ENCODE measurements at regions not wholly inside any gene's neighbourhood (a gene's known extent, or its start where the extent isn't known, plus 50 kb on each side); places are given as distances from the start of the nearest gene placed in this dataset.
"Not testable (repeated sequence)": the region's sequence is repeated elsewhere in the genome, so short reads cannot be mapped to it uniquely, and the experiment has no call there.

DNA sequence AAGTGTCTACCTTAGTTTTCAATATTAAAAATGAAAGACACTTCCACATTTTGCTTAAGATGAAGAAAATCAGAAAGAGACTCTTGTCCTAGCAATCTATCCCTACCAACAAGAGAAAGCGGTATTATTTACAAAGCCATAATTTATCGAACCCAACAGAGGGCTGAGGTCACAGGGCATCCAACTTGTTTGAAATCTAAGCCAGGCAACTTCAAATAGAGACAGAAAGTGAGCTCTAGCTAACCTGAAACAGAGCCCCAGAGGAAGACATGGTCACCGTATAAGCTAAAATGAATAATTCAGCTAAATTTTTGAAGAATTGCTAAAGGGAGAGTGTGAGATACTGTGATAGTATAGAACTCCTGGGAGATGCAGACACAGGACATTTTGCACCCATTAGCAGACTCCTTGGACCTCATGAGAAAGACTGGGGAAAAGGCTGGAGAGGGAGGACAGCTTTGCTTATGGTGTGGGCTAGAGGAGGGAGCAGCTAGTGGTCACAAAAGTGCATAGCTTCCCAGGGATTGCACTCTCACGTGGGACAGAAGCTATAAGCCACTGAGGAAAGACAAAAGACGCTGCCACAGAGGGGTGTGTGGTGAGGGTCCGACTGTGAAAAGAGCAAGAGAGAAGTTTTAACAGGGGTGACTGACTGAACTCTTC is 624.2 kb upstream of the GRIN3A start:
- no peak for DNase-seq (ENCODE audit: low read depth)

DNA sequence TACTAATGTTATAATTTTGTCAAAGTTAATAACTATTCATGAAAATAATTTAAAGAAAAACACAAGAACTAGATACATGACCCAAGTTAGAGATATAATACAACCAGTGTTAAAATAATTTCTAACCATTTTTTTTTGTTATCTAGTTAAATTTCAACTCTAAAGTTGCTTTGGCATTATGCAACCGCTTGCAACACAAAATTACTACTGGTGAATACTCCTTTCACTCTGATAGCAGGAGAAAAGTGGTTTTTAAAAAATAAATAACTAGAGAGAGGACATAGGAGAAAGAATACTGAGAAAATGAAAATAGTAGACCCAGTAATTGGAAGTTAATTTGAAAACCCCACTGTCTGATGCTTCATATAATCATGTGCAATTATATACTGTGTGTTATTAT is 622.4 kb upstream of the GRIN3A start:
- DNase-seq (ENCODE audit: low read depth) = no peak

DNA sequence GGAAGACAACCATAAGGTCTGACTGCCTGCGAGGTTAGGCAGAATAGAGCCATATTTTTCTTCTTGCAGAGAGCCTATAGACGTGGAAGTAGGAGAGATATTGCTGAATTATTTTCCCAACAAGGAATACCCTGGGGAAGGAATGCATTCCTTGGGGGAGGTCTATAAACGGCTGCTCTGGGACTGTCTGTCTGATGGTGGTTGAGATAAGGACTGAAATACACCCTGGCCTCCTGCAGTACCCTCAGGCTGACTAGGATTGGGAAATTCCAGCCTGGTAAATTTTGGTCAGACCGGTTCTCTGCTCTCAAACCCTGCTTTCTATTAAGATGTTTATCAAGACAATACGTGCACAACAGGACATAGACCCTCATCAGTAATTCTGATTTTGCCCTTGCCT is 617.5 kb upstream of the GRIN3A start:
- no peak for DNase-seq (ENCODE audit: low read depth)

DNA sequence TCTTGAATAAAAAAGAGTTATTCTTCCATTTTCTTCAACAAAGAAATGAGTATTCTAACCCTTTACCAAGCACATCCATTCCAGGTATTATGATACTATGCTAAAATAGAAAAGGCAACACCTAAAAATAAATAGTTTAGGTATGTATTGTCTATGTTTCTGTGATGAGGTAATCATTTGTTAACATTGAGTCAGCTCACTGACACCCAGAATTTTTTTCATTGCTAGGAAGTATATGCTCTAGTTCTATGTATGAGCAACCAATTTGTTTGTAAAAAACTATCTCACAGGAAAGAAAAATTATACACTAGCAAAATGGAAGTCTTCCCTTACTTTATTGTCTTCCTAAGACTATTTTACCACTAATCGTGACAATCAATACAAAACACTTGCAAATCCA is 615.6 kb upstream of the GRIN3A start:
- no peak for DNase-seq (ENCODE audit: low read depth)

DNA sequence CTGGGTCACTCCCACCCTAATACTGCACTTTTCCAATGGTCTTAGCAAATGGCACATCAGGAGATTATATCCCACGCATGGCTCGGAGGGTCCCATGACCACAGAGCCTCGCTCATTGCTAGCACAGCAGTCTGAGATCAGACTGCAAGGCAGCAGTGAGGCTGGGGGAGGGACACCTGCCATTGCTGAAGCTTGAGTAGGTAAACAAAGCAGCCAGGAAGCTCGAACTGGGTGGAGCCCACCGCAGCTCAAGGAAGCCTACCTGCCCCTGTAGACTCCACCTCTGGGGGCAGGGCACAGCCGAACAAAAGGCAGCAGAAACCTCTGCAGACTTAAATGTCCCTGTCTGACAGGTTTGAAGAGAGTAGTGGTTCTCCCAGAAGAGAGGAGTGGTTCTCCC is 599.0 kb upstream of the GRIN3A start:
- not testable (repeated sequence) for DNase-seq (ENCODE audit: low read depth)

DNA sequence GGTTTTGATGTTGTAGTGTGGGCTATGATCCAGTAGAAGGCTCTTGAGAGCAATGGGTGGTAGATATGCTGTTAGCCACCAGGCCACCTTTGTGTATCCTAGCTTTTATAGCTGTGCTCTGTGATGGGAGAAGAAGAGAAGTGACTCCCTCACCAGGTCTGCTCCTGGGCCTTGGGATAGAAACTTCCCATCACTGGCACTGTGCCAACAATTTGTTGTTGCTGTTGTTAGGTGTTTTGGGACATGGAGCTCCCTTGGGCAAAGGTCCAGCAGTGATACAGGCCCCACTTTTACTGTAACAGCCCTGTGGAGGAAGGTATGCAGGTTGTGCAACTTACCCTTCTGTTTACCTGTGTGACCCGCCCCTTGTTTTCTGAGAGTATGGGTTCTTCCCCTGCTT is 570.9 kb upstream of the GRIN3A start:
- DNase-seq (ENCODE audit: low read depth) = no peak

DNA sequence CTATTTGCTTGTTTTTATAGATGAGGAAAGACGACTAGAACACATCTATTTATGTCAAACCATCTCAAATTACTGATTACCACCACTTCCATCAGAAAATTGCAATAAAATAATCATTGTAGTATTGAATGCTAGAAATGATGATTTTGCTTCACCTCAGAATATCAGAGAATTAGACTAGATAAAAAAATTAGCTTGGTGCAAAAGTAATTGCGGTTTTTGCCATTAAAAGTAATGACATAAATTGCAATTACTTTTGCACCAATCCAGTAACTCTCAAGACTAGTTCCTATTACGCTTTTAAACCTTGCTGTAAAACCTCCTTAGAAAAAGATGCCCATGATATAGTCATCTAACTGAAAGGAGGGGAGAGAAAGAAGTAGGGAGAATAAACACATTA is 556.7 kb upstream of the GRIN3A start:
- DNase-seq (ENCODE audit: low read depth) = no peak

DNA sequence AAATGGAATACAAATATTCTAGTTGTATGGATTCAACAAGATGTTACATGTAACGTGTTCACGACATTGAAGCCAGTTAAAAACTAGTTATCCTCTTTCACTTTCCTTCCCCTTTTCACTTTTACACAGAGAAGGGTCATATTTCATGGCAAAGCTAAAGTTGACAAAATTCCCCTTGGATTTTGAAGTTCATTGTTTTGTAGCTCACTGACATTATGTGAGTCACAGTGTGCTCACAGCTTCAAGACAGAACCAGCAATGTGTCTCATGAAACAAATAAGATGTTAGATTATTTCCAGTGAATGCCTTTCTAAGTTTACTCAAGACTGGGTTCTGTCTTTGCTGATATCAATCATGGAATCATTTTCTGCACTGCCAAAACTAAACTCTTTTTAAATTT is 535.5 kb upstream of the GRIN3A start:
- no peak for DNase-seq (ENCODE audit: low read depth)

DNA sequence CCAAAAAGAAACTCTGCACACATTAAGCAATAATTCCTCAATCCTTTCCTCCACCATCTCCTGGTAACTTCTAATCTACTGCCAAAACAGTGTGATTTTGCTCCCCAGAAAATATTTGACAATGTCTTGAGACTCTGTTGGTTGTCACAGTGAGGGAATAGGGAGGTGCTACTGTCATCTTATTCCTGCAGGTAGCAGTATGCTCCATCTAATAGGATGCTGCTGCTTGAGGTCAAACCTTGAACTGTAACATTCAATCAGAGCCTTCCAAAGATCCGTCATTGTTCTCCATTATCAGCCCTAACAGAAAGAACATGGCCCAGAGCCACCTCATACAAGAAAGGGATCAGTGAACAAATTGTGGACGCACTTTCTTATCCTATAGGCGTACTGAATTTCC is 514.7 kb upstream of the GRIN3A start:
- no peak for DNase-seq (ENCODE audit: low read depth)

DNA sequence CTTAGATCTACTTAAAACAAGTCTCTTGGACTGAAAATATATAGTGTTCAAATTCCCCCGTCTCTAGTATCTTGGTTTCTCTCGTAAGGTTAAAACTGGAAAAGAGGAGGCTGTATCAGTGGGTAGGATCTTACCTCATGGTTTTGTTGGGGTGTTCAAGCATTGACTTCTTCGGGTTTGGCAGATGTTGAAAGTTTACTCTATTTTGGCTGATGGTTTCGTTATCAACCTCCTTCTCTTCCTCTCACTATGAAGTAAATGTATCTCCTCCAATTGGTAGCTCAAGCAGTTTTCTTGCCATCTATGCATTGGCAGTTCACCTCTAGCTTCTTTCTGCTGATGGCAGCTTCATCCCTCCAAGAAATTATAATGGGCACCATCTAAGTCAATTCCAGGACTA is 506.5 kb upstream of the GRIN3A start:
- no peak for DNase-seq (ENCODE audit: low read depth)

DNA sequence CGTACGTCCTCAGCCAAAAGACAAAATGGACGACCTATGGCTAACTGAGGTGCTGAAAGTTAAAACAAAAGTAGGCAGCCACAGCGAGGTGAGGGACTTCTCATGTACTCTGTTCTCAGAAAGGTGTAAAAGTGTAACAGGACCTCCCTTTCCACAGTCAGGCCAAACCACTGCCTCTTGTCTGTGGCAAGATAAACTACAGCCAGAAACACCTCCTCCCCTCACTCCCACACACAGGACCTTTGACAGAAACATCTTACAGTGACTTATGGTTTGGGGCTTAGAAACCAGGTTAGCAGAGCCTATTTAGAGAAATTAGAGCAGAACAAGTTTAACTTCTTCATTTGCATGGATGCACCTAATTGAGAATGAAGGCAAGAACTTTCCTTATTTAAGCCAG is 499.1 kb upstream of the GRIN3A start:
- no peak for DNase-seq (ENCODE audit: low read depth)

DNA sequence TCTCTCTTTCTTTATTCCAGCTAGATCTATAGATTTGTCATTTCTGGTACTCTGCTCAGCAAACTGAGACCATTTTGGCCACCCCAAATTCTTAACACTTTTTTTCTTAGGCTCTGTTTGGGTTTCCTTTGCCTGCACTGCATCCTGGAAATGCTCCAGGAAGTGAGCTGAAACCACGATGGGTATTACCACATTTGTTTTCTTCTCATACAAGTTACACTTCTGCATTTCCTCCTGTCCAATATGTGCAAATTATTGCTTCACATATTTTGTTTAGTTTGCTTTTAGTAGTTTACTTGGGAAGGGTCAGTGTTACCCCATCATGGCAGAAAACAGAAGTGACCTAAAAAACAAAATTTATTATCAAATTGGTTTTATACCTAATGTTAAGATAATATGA is 498.6 kb upstream of the GRIN3A start:
- DNase-seq (ENCODE audit: low read depth) = no peak

DNA sequence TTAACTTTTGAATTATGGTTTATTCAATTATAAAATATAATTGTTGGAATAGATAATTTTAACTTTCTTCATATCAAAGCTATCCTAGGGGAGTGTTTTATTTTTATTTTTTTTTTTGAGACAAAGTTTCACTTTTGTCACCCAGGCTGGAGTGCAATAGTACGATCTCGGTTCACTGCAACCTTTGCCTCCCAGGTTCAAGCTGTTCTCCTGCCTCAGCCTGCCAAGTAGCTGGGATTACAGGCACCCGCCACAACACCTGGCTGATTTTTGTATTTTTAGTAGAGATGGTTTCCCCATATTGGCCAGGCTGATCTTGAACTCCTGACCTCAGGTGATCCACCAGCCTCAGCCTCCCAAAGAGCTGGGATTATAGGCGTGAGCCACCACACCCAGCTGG is 489.0 kb upstream of the GRIN3A start:
- DNase-seq (ENCODE audit: low read depth) = not testable (repeated sequence)

DNA sequence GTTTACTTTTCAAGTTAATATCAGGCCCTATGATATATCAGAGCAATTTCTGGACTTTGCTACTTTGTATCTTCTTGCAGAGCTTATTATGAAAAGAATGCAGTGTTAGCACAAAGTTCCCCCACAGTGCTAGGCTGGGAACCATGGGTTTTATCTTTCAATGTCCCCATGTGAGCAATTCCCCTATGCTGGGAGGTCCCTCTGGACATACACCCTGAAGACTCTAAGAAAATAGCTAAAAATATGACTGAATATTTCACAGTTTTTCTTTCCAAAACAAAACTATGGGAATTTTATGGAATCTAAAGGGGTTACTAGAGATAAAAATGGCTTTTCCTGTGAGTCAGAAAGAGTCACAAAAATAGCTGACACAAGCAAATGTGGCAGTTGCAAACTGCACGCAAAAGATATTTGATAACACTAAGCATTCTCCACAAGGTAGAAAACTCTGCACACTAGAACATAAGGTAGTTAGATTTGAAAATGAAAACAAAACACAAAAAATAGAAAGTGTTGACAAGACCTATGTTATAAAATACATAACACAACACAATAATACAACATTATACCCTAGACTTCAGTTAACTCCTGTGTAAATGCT is 487.5 kb upstream of the GRIN3A start:
- no peak for DNase-seq (ENCODE audit: low read depth)

DNA sequence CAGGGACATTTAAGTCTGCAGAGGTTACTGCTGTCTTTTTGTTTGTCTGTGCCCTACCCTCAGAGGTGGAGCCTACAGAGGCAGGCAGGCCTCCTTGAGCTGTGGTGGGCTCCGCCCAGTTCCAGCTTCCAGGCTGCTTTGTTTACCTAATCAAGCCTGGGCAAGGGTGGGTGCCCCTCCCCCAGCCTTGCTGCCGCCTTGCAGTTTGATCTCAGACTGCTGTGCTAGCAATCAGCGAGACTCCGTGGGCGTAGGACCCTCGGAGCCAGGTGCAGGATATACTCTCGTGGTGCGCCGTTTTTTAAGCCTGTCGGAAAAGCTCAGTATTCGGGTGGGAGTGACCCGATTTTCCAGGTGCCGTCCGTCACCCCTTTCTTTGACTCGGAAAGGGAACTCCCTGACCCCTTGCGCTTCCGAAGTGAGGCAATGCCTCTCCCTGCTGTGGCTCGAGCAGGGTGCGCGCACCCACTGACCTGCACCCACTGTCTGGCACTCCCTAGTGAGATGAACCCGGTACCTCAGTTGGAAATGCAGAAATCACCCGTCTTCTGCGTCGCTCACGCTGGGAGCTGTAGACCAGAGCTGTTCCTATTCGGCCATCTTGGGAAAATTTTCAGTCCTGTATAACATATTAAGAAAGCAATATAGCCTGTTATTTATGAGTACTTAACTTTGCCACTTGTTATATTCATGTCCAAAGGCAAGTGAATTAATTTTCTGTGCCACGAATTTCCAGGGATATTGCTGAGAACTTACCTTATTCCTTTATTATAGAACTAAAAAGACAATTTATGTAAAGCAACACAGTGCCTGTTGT is 485.1 kb upstream of the GRIN3A start:
- not testable (repeated sequence) for DNase-seq (ENCODE audit: low read depth)

DNA sequence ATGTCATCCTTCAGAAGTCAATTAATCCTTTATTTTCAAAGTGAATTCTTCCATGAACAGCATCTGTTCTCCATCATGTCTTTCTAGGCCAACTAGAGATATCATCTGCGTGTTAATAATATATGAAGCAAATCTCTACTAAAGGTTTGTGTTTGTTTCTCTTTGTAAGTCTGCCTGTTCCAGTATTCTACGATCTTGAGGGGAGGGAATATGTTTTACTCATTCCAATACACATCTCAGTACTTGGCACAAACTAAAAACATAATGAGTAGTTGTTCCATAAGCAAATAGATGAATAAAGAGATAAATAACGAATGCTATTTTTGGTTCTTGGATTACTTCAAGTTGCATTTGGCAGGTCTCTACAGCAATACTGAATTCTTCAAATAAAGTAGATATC is 470.7 kb upstream of the GRIN3A start:
- DNase-seq (ENCODE audit: low read depth) = no peak

DNA sequence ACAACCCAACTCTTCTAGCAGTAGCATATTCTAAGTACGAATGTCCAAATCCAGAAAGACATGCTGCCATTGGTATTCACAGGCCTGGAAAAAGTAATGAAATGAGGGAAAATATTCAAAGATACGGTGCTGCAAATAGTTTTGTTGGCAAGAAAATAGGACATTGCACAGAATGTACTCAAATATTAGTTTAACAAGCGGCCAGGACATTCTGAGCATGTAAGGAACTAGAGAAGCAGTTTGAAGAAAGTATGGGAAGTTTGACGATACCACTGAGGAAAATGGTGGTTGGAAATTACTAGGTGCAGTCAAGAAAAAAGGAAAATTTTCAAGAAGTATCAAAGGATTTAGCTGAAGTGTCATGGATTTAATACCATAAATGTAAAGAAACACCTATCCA is 468.0 kb upstream of the GRIN3A start:
- DNase-seq (ENCODE audit: low read depth) = no peak

DNA sequence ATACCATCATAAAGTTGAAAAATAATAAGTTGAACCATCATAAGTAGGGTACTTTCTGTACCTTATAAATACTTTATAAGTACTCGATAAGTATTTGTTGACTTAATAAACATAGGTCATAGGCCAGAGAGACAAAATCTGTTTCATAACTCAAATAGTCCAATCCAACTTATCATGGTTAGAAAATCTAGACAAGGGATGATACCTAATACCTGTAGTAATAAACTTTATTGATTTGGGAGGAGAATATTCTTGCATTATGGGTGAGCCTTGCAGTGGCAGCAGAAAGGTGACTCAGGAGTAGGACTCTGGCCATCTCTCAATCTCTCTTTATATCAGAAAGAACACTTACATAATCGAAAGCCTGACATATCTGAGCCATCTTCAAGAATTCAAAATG is 466.8 kb upstream of the GRIN3A start:
- DNase-seq (ENCODE audit: low read depth) = no peak

DNA sequence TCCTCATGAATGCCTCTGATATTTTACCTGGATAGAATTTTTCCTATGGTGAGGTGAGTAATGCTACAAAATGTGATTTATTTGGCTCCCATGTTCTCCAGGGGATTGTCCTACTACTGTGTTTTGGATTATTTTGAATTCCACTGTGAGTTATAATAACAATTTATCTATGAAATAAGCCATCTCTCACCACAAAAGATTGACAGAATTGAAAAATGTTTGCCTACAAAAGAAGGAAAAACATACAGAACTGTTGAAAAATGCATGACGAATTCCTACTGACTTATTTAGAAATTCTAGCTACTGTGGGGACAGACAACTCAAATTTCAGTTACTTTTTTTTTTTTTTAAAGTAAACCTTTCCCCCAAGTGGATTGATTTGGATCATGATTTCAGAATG is 463.7 kb upstream of the GRIN3A start:
- no peak for DNase-seq (ENCODE audit: low read depth)

DNA sequence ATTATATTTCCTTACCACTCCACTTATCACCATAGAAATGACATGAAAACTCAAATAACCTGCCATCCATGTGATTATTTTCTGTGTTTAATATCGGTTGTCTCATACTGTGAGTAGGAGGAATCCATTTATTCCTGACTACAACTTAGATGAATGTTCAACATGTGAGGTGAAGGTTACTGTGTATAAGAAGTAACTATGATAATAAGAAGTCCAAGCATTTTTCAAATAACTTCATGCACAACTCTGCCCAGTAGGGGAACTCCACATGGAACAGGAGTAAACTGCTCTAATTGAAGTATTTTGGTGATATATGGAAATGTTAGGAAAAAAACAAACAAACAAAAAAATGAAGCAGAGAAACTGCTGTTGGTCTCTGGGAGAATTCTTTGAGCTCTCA is 447.5 kb upstream of the GRIN3A start:
- peak; percentile 1 for DNase-seq (ENCODE audit: low read depth)

DNA sequence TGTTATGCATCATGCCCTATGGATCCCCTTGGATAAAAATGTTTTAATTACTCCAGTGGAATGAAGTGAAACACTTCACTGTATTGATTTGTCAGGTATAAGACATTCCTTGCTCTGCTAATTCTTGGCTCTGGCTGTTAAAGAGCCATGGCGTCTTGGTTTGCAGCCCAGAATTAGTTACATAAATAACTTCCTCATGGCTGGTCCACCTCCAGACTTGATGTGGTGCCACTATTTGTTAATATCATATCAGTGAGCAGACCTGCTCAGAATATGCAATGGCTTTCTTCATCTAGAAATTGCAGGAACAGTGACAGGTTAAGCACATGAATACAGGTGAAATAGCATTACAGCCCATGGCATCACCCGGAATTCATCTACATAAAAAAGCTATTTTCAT is 446.9 kb upstream of the GRIN3A start:
- DNase-seq (ENCODE audit: low read depth) = no peak

DNA sequence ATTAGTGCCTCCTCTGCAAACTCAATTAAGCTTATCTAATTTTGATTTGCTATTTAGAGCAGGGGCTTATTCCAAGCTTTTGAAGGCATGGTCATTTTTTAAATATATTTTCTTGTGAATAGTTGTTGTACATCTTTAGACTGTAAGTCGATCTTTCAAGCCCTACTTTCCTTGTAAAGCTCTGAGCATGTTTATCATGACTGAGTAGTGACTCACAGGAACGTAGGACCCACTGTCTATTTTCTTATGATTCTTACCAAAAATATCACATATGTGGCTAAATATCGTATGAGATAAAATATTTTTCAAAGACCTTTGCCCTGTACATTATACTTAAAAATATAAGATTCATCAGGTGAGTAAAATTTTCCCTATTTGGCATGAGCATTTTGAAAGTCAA is 440.4 kb upstream of the GRIN3A start:
- peak; percentile 1 for DNase-seq (ENCODE audit: low read depth)

DNA sequence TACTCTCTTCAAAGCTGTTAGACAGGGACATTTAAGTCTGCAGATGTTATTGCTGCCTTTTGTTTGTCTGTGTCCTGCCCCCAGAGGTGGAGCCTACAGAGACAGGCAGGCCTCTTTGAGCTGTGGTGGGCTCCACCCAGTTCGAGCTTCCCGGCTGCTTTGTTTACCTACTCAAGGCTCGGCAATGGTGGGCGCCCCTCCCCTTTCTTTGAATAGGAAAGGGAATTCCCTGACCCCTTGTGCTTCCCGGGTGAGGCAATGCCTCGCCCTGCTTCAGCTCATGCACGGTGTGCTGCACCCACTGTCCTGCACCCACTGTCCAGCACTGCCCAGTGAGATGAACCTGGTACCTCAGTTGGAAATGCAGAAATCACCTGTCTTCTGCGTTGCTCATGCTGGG is 435.8 kb upstream of the GRIN3A start:
- not testable (repeated sequence) for DNase-seq (ENCODE audit: low read depth)

DNA sequence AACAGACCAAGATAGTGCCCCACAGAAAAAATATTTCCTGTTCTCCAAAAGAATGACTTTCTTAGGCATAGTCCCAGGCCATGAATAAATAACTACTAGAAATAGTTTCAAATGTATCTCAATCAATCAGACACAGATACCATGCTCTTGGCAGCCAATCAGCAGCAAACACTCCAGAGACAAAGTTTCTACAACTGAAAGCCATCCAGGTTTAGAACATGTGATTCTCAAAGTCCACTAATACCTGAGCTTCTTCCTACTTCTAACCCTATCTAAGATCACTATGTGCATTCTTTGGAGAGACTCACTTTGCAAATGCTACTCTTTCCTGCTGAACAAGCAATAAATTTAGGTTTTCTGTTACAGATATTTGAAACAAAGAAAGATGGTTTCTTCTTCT is 425.8 kb upstream of the GRIN3A start:
- DNase-seq (ENCODE audit: low read depth) = no peak
